Occipital lobe (tissue), 1 donor: ENCODE measurements at regions not wholly inside any gene's neighbourhood (a gene's known extent, or its start where the extent isn't known, plus 50 kb on each side); places are given as distances from the start of the nearest gene placed in this dataset.
A peak's percentile ranks its signal among the peaks of the same experiment; 100 is the strongest.
"Not testable (repeated sequence)": the region's sequence is repeated elsewhere in the genome, so short reads cannot be mapped to it uniquely, and the experiment has no call there.

Experiments
- DNase-seq: peaks from one replicate; lab custom pipeline; 2025; lab: John Stamatoyannopoulos, UW

DNA sequence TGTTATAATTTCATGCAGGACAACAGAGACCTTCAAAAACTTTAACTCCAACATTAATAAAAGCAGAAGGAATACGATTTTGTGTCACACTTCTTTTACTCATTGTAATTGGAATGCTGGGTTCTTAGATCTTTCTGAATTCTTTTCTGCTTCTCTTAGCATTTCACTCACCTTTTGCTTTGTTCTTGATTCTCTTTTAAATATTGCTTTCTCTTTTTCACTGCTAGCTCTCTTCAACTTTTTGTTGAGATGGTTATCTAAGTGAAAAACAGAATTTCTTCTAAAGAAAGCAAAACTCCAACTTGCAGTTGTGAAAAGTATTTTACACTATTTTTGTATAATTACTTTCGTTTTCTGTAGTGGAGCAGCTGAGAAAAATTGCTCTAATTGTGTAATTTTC is 212.6 kb upstream of the KIF2A start:
- DNase-seq = no peak

DNA sequence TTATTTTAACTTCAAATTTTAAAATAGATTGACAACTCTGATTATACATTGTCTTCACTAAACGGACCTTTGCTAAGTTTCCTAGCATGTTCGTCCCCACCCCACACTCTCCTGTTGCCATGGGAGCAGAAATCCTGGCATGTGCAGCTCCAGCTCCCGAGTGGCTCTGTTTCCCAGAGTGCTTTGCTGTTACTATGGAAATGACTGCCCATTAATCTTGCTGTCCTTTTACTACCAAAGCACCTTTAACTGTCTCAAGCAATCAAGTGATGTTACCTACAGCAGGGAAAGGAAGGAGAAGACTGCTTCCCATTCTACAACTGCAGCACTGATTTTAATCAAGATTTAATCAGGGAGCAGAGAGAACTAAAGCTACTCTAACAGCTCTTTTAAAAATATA is 212.0 kb upstream of the KIF2A start:
- DNase-seq = peak; percentile 34

DNA sequence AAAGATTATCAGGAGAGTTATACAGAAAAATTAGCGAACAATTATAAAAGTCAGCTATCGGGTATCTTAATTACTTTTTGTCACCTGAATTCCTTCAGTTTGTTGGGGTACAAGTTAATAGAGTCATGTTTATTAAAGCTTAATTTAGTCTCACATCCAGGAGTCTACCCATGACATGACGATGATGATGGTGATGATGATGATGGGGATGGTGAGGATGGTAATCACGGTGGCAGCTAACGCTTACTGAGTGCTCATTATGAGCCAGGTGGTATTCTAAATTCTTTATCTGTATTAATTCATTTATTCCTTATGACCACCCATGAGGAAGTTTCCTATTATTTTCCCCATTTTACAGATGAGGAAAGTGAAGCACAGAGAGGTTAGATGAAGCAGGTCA is 208.6 kb upstream of the KIF2A start:
- DNase-seq = no peak

DNA sequence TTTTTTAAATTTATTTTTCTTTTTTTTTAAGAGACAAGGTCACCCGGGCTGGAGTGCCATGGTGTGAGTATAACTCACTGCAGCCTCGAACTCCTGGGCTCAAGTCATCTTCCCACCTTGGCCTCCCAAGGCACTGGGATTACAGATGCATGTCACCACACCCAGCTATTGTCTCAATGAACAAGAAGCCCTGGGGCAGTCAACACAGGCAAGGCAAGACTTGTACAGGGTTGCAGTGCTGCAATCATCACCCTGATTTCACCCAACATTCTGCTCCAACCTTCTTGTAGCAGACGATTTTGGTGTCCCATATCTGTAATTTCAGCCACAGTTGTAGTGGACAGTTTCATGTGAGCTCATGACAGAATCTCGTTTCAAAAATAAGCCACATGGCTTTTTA is 205.8 kb upstream of the KIF2A start:
- no peak for DNase-seq

DNA sequence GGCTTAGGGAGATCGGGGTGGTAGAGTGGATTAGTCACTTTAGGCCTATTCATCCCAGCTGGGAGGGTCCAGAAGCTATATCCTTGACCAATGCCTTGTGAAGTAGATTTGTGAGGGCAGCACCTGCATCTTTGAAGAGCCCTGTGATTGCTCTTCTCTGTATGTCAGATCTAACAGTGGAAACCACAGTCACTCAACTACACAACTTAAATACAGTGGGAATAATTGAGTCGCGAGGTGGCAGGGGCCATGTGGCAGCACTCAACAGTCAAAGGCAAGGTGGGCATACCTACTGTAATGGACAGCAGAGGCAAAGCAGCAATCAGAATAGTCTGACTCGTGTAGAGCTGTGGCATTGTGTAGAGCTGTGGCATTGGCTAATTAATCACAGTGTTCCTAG is 202.1 kb upstream of the KIF2A start:
- not testable (repeated sequence) for DNase-seq

- no peak for DNase-seq
These were observed 194.6 kb upstream of the KIF2A start for GRCh38 chr5:62111428-62111827.

DNA sequence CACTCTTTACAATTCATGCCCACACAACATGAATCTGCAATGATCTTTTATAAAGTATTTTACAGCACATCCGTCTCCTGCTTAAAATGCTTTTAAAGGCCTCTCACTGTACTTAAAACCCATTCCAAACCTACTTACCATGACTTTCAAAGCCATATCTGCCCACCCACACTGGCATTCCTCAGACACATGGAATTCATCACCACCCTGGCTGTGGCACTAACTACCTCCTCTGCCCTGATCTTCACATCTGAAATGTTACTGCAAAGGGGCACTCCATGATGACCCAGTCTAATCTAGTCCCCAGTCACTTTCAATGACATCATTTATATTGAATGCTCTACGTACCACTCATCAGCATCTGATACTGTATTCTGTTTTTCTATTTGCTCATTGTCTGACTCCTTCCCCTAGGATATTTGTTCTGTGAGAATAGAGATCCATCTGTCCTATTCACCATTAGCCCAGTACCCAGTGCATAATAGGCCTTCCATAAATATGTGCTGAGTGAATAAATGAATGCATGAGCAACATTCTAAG is 193.2 kb upstream of the KIF2A start:
- no peak for DNase-seq

DNA sequence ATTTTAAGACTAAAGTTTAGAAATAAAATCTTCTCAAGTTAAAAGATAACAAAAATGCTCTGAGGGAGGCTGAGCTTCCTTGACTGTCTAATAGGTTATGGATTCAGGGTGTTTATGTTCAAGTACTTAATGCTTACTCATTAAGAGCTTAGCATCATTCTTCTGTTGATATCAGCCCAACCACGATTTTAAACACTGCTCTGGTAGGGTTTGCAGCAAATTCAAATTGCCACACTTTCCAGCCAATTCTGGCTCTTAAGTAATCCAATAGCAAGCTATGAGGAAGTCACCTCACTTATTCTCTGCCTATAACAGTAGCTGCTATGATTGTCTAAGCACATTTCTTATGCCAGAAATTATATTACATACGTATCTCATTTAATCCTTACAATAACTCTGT is 191.0 kb upstream of the KIF2A start:
- DNase-seq = no peak

- DNase-seq = no peak
These were observed 181.7 kb upstream of the KIF2A start for GRCh38 chr5:62124266-62124665.

DNA sequence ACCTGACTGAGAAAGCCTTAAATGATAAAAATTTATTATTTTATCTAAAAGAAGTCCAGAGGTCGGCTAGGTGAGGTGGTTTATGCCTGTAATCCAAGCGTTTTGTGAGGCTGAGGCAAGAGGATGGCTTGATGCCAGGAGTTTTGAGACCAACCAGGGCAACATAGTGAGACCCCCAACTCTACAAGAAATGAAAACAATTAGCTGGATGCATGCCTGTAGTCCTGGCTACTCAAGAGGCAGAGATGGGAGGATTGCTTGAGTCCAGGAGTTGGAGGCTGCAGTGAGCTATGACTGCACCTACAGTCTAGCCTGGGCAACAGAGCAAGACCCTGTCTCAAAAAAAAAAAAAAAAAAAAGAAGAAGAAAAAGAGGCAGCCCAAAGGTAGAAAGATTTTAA is 179.9 kb upstream of the KIF2A start:
- no peak for DNase-seq

DNA sequence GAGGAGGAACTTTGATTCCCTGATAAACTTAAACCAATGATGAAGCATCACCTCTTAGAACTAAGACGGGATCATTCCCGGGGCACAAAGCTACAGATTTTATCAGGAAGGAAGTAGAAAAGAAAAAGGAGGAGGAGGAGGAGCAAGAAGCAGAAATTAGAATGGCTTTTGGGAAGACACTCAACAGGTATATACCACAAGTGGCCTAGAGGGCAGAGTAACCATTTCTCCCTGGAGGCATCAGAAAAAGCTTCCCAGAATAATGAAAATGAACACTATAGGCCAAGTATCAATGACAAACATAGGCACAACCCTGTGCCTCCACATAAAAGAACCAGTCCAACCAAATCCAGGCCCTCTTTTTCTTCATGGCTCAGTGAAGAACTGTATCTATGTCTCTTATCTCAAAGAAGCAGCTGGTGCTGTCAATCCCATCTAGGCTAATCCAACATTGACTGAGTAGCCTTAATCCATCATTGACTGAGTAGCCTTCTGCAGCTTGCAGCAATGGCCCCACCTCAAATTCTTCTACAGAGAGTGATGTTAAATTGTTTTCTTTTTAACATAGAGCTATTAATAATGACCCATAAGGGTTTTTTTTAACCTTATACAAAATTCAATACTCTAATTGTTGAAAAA is 178.8 kb upstream of the KIF2A start:
- no peak for DNase-seq

GRCh38 chr5:62130107-62130506 is 175.9 kb upstream of the KIF2A start:
- no peak for DNase-seq

DNA sequence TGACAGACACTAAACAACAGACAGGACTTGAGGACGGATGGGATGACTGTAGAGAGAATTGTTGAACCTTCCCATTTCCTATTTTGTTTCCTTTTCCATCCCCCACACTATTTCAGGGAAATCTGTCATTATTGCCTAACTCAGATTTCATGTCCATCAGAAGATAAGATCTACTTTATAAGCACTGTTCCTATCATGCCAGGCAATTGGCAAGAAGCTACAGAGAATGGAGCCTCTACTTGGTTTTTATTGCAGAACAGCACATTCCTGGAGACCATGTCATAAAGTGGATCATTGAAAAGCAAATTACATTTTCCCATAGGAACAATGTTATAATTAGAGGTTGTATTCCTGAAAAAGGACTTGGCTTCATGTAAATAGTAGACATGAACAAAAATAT is 173.7 kb upstream of the KIF2A start:
- no peak for DNase-seq

GRCh38 chr5:62133426-62133825 is 172.6 kb upstream of the KIF2A start:
- no peak for DNase-seq

DNA sequence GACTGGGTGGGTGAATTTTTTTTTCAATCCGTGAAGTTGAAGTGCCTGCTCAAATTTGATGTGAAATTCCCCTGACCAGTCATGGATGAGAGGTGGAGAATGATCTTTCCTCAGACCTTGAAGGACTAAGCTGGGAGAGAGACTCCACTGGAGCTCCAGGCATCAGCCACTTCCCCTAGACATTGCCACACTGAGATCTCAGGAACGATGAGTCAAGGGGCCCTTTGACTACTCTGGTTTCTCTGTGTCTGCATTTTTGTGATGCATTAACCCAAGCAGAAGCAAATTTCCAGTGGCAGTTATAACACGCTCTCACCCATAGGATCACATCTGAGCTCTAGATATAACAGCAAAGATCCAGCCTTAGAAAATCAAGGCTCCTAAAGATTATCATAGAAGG is 171.2 kb upstream of the KIF2A start:
- DNase-seq = no peak

DNA sequence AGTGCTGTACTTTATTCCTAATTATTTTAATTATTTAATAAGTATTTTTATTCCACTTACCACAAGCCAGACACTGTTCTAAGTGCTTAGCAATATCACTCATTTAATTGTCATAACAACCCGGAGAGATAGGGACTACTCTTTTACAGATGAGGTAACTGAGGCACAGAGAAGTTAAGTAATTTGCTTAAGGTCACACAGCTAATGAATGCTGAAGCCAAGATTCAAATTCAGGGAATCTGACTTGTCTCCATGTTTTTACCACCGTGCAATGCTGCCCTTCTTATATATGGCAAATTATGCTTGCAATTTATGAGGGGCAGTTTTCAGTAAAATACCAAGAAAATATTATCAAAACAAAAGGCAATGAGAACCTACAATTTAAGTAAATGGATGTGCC is 168.4 kb upstream of the KIF2A start:
- DNase-seq = no peak

- DNase-seq = no peak
These were observed 167.4 kb upstream of the KIF2A start for GRCh38 chr5:62138607-62139006.

DNA sequence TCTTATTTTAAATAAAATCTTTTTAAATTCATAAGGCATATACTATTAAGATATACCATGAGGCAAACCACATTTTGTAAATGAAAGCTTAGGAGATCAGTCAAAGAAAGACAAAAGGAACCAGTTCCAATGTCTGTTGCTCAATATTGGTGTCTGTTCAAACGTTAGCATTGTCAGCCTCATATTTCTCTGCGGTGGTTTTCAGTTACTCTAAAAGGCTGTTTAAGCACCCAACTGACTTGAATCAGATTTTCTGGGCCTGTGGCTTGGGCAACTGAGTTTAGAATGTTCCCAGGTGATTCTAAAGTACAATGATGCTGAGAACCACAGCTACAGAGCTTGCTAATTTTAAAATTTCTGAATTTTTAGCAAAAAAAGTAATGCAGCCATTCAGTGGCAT is 166.3 kb upstream of the KIF2A start:
- DNase-seq = no peak

DNA sequence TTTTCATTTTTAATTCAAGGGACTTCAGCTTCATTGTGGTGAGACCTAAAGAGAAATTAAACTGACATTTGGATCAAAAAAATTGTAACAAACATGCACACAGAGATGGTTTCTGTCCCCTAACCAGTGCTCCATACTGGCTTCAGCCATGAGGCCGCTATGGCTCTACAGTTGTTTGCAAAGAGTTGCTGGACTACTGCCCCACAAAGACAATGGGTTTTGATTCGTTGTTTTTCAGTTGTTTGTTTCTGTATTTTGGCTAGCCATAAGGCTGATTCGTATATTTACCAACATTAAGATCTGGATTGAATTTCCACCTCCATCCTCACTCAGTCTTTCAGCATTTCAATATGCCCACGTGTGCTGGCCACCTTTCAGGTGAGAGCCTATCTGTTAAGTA is 163.7 kb upstream of the KIF2A start:
- no peak for DNase-seq

DNA sequence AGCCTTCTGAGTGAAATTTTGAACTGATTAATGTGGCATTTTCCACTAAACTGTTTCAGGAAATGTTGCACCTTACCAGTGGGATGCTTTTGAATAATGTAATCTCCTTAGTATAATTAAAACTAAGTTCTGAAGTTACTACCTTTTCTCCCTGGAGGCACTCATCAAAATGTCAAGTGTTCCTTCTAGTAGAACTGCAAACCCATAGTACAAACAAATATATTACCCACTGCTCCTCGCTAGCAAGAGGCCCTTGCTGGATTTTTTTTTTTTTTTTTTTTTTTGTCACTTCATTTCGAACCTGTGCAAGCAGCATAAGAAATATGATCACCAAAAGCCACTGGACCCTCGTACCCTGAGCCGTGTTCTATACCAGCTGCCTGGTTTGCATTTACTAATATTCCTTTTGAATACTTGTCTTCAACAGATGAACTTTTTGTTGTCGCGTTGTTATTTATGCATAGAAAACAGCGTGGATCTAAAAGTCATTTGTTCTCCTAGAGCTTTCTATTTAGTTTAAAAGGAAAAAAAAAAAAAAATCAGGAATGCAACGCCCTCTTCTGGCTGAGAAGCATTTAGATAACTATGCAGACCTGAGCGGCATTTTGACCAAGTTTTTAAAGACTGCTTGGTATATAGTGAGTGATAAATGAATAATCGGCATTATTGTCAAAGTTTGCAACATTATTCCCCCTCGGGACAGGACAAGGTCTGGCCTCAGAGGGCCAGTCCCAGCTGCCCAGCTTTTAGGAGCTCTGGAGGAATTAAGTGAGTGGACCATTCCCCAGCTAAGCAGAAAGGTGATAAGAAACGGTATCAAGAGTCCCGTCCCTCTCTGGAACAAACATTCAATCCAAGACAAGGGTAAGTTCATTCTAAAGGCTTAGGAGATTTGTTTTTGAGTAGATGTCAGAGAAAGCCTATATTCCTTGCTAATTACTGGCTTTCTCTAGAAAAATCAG is 162.5 kb upstream of the KIF2A start:
- DNase-seq = no peak

DNA sequence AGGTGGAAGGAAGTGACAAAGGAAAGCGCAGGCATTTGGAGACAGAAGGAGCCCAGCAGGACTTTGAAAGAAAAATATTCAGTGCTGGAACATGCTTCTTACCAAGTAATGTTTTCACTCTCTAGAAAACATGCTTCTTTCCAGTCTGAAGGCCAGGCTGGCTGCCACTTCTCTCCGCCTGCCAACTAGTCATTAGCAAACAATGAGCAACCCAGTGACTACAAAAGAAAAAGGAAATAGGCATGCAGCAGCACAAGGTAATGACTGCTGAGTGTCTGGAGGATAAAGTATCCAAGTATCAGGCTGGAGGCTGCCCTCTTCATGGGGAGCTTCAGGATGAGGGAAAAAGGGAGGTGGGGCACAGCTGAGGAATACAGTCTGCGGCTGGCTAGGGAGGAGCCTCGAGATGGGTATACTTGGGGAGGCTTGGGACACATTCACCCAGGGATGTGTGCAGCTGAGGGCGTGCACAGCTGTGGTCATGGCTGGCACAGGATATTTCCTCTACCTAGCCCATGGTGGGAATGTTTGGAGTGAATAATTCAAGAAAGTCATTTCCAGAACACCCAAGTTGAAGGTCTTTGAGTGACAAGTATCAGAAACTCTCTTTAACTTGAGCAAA is 161.5 kb upstream of the KIF2A start:
- DNase-seq = no peak

DNA sequence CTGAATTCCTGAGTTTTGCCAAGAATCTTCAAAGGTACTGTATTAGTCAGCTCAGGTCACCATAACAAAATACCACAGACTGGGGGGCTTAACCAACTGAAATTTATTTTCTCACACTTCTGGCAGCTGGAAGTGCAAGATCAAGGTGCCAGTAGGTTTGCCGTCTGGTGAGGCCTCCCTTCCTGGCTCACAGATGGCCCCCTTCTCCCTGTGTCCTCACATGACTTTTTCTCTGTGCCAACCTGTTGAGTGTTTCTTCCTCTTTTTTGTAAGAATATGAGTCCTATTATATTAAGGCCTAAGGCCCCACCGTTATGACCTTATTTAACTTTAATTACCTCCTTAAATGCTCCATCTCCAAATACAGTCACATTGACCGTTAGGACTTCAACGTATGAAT is 156.1 kb upstream of the KIF2A start:
- DNase-seq = no peak
